ENCODE measurements at regions not wholly inside any gene's neighbourhood (a gene's known extent, or its start where the extent isn't known, plus 50 kb on each side); places are given as distances from the start of the nearest gene placed in this dataset.

GRCh38 chr12:127294651-127295210, 972.2 kb upstream of the TMEM132C start:
- CTCF ChIA-PET, result interaction anchor here (0.7 to 5.8 kb wide), 4 partner anchors 14 to 223 kb away, joined by 3 to 103 read pairs (median 13); no protein-coding TSS in a partner anchor

GRCh38 chr12:127295630-127296029, 971.3 kb upstream of the TMEM132C start:
- no peaks in the 10 kb centered on the region for H3K27me3 Mint-ChIP-seq (ENCODE audit: insufficient read depth, unreplicated experiment)
- BruUV-seq (replicated peaks), result no TSS peak
- no peak for TF ChIP-seq CTCF (IDR thresholded peaks at IDR 0.05; ENCODE audit: unreplicated experiment)
- peaks cover 7% of the 10 kb centered on the region for H3K4me1 Mint-ChIP-seq (ENCODE audit: insufficient read depth, unreplicated experiment)
- H3K36me3 Mint-ChIP-seq (ENCODE audit: insufficient read depth, unreplicated experiment), result no peaks in the 10 kb centered on the region
- peaks cover 9% of the 10 kb centered on the region for H3K9me3 Mint-ChIP-seq (ENCODE audit: unreplicated experiment)
- POLR2A ChIA-PET, result no interaction called here
- no peak overlapping the region for H3K27ac Mint-ChIP-seq (ENCODE audit: low read depth, unreplicated experiment)
- no peak overlapping the region for H3K4me3 Mint-ChIP-seq (ENCODE audit: unreplicated experiment)
- intact Hi-C loops (cut with micrococcal nuclease), result no loop called here
- CTCF ChIA-PET, result interaction anchor here (0.6 to 2.8 kb wide), 2 partner anchors 21 to 187 kb away, joined by 5 to 15 read pairs; no protein-coding TSS in a partner anchor
- DNase-seq (ENCODE audit: unreplicated experiment), result no peak

More at GRCh38 chr12:127294651-127295210, 972.2 kb upstream of the TMEM132C start:
- Mint-ChIP-seq H3K4me1 (ENCODE audit: insufficient read depth, unreplicated experiment) (peaks cover 7% of the 10 kb centered on the region), H3K27me3 (ENCODE audit: insufficient read depth, unreplicated experiment) (no peaks in the 10 kb centered on the region), H3K36me3 (ENCODE audit: insufficient read depth, unreplicated experiment) (no peaks in the 10 kb centered on the region), H3K9me3 (ENCODE audit: unreplicated experiment) (peaks cover 8% of the 10 kb centered on the region), H3K27ac (ENCODE audit: low read depth, unreplicated experiment) (no peak overlapping the region), H3K4me3 (ENCODE audit: unreplicated experiment) (no peak overlapping the region)
- DNase-seq (ENCODE audit: unreplicated experiment), result peak; percentile 2
- no peak for TF ChIP-seq CTCF (IDR thresholded peaks at IDR 0.05; ENCODE audit: unreplicated experiment)
- intact Hi-C loops (cut with micrococcal nuclease), result loop anchor here (5.0 kb wide), 2 partner anchors 88 to 1227 kb away; no protein-coding TSS in a partner anchor
- BruUV-seq (replicated peaks), result no TSS peak
- POLR2A ChIA-PET, result no interaction called here

GRCh38 chr12:127296591-127296990, 970.4 kb upstream of the TMEM132C start:
- POLR2A ChIA-PET, result no interaction called here
- CTCF ChIA-PET, result interaction anchor here (0.6 to 2.8 kb wide), 3 partner anchors 15 to 188 kb away, joined by 4 to 15 read pairs (median 5); no protein-coding TSS in a partner anchor
- intact Hi-C loops (cut with micrococcal nuclease), result no loop called here
- no peak for TF ChIP-seq CTCF (IDR thresholded peaks at IDR 0.05; ENCODE audit: unreplicated experiment)
- BruUV-seq (replicated peaks), result no TSS peak
- H3K9me3 Mint-ChIP-seq (ENCODE audit: unreplicated experiment), result peaks cover 9% of the 10 kb centered on the region
- H3K27me3 Mint-ChIP-seq (ENCODE audit: insufficient read depth, unreplicated experiment), result no peaks in the 10 kb centered on the region
- H3K27ac Mint-ChIP-seq (ENCODE audit: low read depth, unreplicated experiment), result no peak overlapping the region
- no peaks in the 10 kb centered on the region for H3K36me3 Mint-ChIP-seq (ENCODE audit: insufficient read depth, unreplicated experiment)
- no peak overlapping the region for H3K4me3 Mint-ChIP-seq (ENCODE audit: unreplicated experiment)
- peaks cover 7% of the 10 kb centered on the region for H3K4me1 Mint-ChIP-seq (ENCODE audit: insufficient read depth, unreplicated experiment)
- no peak for DNase-seq (ENCODE audit: unreplicated experiment)

GRCh38 chr12:127297327-127297726, 969.6 kb upstream of the TMEM132C start:
- CTCF ChIA-PET, result interaction anchor here (1.6 to 2.8 kb wide), 2 partner anchors 16 to 189 kb away, joined by 4 to 15 read pairs; no protein-coding TSS in a partner anchor
- no TSS peak for BruUV-seq (replicated peaks)
- Mint-ChIP-seq H3K4me3 (ENCODE audit: unreplicated experiment) (no peak overlapping the region), H3K4me1 (ENCODE audit: insufficient read depth, unreplicated experiment) (peaks cover 7% of the 10 kb centered on the region), H3K36me3 (ENCODE audit: insufficient read depth, unreplicated experiment) (no peaks in the 10 kb centered on the region), H3K27ac (ENCODE audit: low read depth, unreplicated experiment) (no peak overlapping the region), H3K27me3 (ENCODE audit: insufficient read depth, unreplicated experiment) (no peaks in the 10 kb centered on the region), H3K9me3 (ENCODE audit: unreplicated experiment) (peaks cover 9% of the 10 kb centered on the region)
- POLR2A ChIA-PET, result no interaction called here
- TF ChIP-seq CTCF (IDR thresholded peaks at IDR 0.05; ENCODE audit: unreplicated experiment), result no peak
- no peak for DNase-seq (ENCODE audit: unreplicated experiment)
- intact Hi-C loops (cut with micrococcal nuclease), result no loop called here
